ENCODE measurements at regions not wholly inside any gene's neighbourhood (a gene's known extent, or its start where the extent isn't known, plus 50 kb on each side); places are given as distances from the start of the nearest gene placed in this dataset.
"Not testable (repeated sequence)": the region's sequence is repeated elsewhere in the genome, so short reads cannot be mapped to it uniquely, and the experiment has no call there.

- Histone ChIP-seq H3K27ac (no peak overlapping the region), H3K4me3 (no peak overlapping the region), H3K27me3 (no peaks in the 10 kb centered on the region), H3K4me1 (peaks cover 16% of the 10 kb centered on the region), H3K9me3 (no peaks in the 10 kb centered on the region), H3K36me3 (no peaks in the 10 kb centered on the region)
- no peak for DNase-seq (ENCODE audit: low spot score in 2 of 2)
- TF ChIP-seq CTCF (IDR thresholded peaks at IDR 0.05) (no peak), EP300 (IDR thresholded peaks at IDR 0.05) (no peak), POLR2A (IDR thresholded peaks at IDR 0.05) (no peak), POLR2AphosphoS5 (IDR thresholded peaks at IDR 0.05) (no peak)
- 82% methylated on average over 1 of the region's 4 CpGs for WGBS
These were observed 73.7 kb upstream of the MEDAG start for GRCh38 chr13:30832377-30832776.

- H3K27ac ChIP-seq: no peak overlapping the region
- H3K27me3 ChIP-seq: no peaks in the 10 kb centered on the region
- H3K4me1 ChIP-seq: peaks cover 16% of the 10 kb centered on the region
- no peak overlapping the region for H3K4me3 ChIP-seq
- WGBS: 29% methylated on average over 14 of the region's 18 CpGs
- no peaks in the 10 kb centered on the region for H3K9me3 ChIP-seq
- TF ChIP-seq POLR2AphosphoS5 (IDR thresholded peaks at IDR 0.05) (no peak), CTCF (IDR thresholded peaks at IDR 0.05) (no peak), EP300 (IDR thresholded peaks at IDR 0.05) (no peak), POLR2A (IDR thresholded peaks at IDR 0.05) (no peak)
- H3K36me3 ChIP-seq: no peaks in the 10 kb centered on the region
- DNase-seq (ENCODE audit: low spot score in 2 of 2): peak in 1 of 2 donors; percentile 77
These were observed 73.2 kb upstream of the MEDAG start for GRCh38 chr13:30832845-30833332.

- 49% methylated on average over 9 of the region's 9 CpGs for WGBS
- H3K4me3 ChIP-seq: no peak overlapping the region
- H3K27ac ChIP-seq: no peak overlapping the region
- no peaks in the 10 kb centered on the region for H3K36me3 ChIP-seq
- peaks cover 16% of the 10 kb centered on the region for H3K4me1 ChIP-seq
- H3K9me3 ChIP-seq: no peaks in the 10 kb centered on the region
- no peak for TF ChIP-seq CTCF (IDR thresholded peaks at IDR 0.05)
- TF ChIP-seq POLR2A (IDR thresholded peaks at IDR 0.05): no peak
- TF ChIP-seq POLR2AphosphoS5 (IDR thresholded peaks at IDR 0.05): no peak
- TF ChIP-seq EP300 (IDR thresholded peaks at IDR 0.05): no peak
- no peaks in the 10 kb centered on the region for H3K27me3 ChIP-seq
- DNase-seq (ENCODE audit: low spot score in 2 of 2): no peak
These were observed 70.6 kb upstream of the MEDAG start for GRCh38 chr13:30835442-30835841.

GRCh38 chr13:30837227-30838159 is 68.6 kb upstream of the MEDAG start:
- H3K27ac ChIP-seq: no peak overlapping the region
- H3K9me3 ChIP-seq: no peaks in the 10 kb centered on the region
- peaks cover 18% of the 10 kb centered on the region for H3K4me1 ChIP-seq
- WGBS: 92% methylated on average over 11 of the region's 11 CpGs
- TF ChIP-seq POLR2A (IDR thresholded peaks at IDR 0.05) (no peak), EP300 (IDR thresholded peaks at IDR 0.05) (no peak), POLR2AphosphoS5 (IDR thresholded peaks at IDR 0.05) (no peak), CTCF (IDR thresholded peaks at IDR 0.05) (no peak)
- no peak for DNase-seq (ENCODE audit: low spot score in 2 of 2)
- H3K4me3 ChIP-seq: no peak overlapping the region
- H3K36me3 ChIP-seq: no peaks in the 10 kb centered on the region
- H3K27me3 ChIP-seq: no peaks in the 10 kb centered on the region

DNA sequence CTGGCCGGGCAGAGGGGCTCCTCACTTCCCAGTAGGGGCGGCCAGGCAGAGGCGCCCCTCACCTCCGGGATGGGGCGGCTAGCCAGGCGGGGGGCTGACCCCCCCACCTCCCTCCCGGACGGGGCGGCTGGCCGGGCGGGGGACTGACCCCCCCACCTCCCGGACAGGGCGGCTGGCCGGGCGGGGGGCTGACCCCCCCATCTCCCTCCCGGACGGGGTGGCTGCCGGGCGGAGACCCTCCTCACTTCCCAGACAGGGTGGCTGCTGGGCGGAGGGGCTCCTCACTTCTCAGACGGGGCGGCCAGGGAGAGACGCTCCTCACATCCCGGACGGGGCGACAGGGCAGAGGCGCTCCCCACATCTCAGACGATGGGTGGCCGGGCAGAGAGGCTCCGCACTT is 66.4 kb upstream of the MEDAG start:
- not testable (repeated sequence) for H3K27me3 ChIP-seq; DNase-seq (ENCODE audit: low spot score in 2 of 2); H3K9me3 ChIP-seq; H3K36me3 ChIP-seq; H3K4me1 ChIP-seq
- H3K27ac ChIP-seq: peak overlapping the region; percentile 71
- WGBS: no CpG with 5 or more reads among the region's 30 CpGs
- peak overlapping the region; percentile 24 for H3K4me3 ChIP-seq
